Naive thymus-derived CD4-positive, alpha-beta T cell (primary cell): ENCODE measurements at regions not wholly inside any gene's neighbourhood (a gene's known extent, or its start where the extent isn't known, plus 50 kb on each side); places are given as distances from the start of the nearest gene placed in this dataset.
"Not testable (repeated sequence)": the region's sequence is repeated elsewhere in the genome, so short reads cannot be mapped to it uniquely, and the experiment has no call there.

Experiments used
- ATAC-seq: fragments of 150-1000 bp; cut with Tn5 transposase; 2 replicates; pipeline ENCODE4 v1.10.0; 2021; ENCODE audit warnings: mild to moderate bottlenecking, moderate library complexity
- CTCF ChIA-PET: fragments of 350-600 bp; sonication (Branson Sonifier 250); formaldehyde crosslinking; loops from one replicate; lab custom pipeline; 2021; ENCODE audit warnings: antibody characterized with exemption; lab: Charles Lee
- POLR2A ChIA-PET: fragments of 350-600 bp; sonication (Branson Sonifier 250); formaldehyde crosslinking; loops from one replicate; lab custom pipeline; 2021; ENCODE audit warnings: antibody characterized with exemption, inconsistent platforms; lab: Charles Lee
- DNase-seq, 9 donors: peaks; one replicate each; pipeline versions ENCODE4 v3.0.0 to v3.0.0-alpha.2; 2020 to 2022; ENCODE audit warnings: mixed read lengths in 1 of 9
- H3K27ac ChIP-seq: one replicate; pipeline ENCODE4 v1.7.0; 2013; ENCODE audit warnings: mild to moderate bottlenecking, low read depth, low read length, moderate library complexity
- H3K27me3 ChIP-seq, 2 donors: one replicate each; pipeline ENCODE4 v1.7.0; 2013; ENCODE audit warnings: low read length in 2 of 2, mild to moderate bottlenecking in 2 of 2, moderate library complexity in 2 of 2; ENCODE audit not compliant: control insufficient read depth in 2 of 2, insufficient read depth in 2 of 2
- H3K36me3 ChIP-seq, 3 experiments: 1 replicate in 2 of 3; 2 replicates in 1 of 3; pipeline ENCODE4 v1.7.0; 2013; ENCODE audit warnings: low read length in 3 of 3, mild to moderate bottlenecking in 3 of 3, moderate library complexity in 1 of 3; ENCODE audit not compliant: insufficient read depth in 3 of 3, control insufficient read depth in 2 of 3
- H3K4me1 ChIP-seq, 2 donors: one replicate each; pipeline ENCODE4 v1.7.0; 2013; ENCODE audit warnings: low read length in 2 of 2, mild to moderate bottlenecking in 2 of 2, moderate library complexity in 1 of 2; ENCODE audit not compliant: control insufficient read depth in 2 of 2, insufficient read depth in 2 of 2
- H3K4me3 ChIP-seq: 2 replicates; pipeline ENCODE4 v1.7.0; 2013; ENCODE audit warnings: mild to moderate bottlenecking, low read length
- H3K9me3 ChIP-seq, 3 experiments: 1 replicate in 2 of 3; 2 replicates in 1 of 3; pipeline ENCODE4 v1.7.0; 2013; ENCODE audit warnings: low read length in 3 of 3; ENCODE audit not compliant: control insufficient read depth in 2 of 3
- H3K27ac Mint-ChIP-seq, 9 donors: one replicate each; pipeline ENCODE4 v1.8.0; 2020 to 2022; ENCODE audit warnings: mixed read lengths in 9 of 9, mild to moderate bottlenecking in 8 of 9, moderate library complexity in 5 of 9, inconsistent platforms in 2 of 9
- H3K27me3 Mint-ChIP-seq, 5 donors: one replicate each; pipeline ENCODE4 v1.8.0; 2021 to 2022; ENCODE audit warnings: mixed read lengths in 5 of 5, mild to moderate bottlenecking in 1 of 5
- H3K36me3 Mint-ChIP-seq, 5 donors: one replicate each; pipeline ENCODE4 v1.8.0; 2020 to 2022; ENCODE audit warnings: mixed read lengths in 5 of 5, mild to moderate bottlenecking in 3 of 5, inconsistent platforms in 1 of 5
- H3K4me1 Mint-ChIP-seq, 7 donors: one replicate each; pipeline ENCODE4 v1.8.0; 2020 to 2022; ENCODE audit warnings: mixed read lengths in 7 of 7, mild to moderate bottlenecking in 3 of 7, inconsistent platforms in 1 of 7
- H3K4me3 Mint-ChIP-seq, 10 donors: one replicate each; pipeline ENCODE4 v1.8.0; 2020 to 2022; ENCODE audit warnings: mild to moderate bottlenecking in 10 of 10, mixed read lengths in 10 of 10, moderate library complexity in 6 of 10, inconsistent platforms in 2 of 10
- H3K9me3 Mint-ChIP-seq, 11 donors: one replicate each; pipeline ENCODE4 v1.8.0; 2020 to 2022; ENCODE audit warnings: mixed read lengths in 11 of 11, mild to moderate bottlenecking in 4 of 11, inconsistent platforms in 1 of 11, moderate library complexity in 1 of 11
- intact Hi-C, 2 donors: fragments of 100-400 bp; cut with micrococcal nuclease; formaldehyde crosslinking; loops; one replicate each; pipeline ENCODE4 v1.15.1; 2023

DNA sequence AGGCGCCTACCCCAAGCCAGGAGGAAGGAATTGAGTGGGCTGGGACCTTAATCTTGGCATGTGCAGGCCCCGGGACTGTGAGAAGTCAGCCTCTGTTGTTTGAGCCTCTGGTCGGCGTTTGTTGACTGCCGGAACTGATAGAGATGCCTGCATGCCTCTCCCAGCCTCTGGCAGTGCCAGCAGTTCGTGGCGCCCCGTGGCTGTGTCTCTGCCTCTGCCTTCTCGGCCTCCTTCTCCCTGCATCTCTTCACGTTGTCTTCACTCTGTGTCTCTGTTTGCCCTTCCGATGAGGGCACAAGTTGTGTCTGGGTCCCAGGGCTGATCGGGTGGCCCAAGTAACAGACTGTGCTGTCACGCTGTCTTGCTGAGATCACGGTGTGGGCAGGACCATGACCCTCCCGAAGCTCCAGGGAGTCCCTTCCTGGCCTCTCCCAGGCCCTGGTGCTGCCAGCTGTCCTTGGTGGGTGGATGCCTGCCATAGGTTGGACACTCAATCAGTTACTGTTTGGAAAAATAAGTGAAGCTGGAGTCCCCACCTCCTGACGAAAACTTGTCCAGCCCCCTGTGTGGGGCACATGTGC, 133.5 kb upstream of the LPCAT1 start:
- peaks cover 18 to 40% (median 28%) of the 10 kb centered on the region in 5 donors for H3K27me3 Mint-ChIP-seq
- no peak overlapping the region for H3K27ac Mint-ChIP-seq
- H3K9me3 ChIP-seq, result no peaks in the 10 kb centered on the region
- DNase-seq (peak in 1 of 9 donors; percentile 8), ATAC-seq (no peak)
- no peak overlapping the region for H3K27ac ChIP-seq
- peaks cover 0 to 7% of the 10 kb centered on the region in 2 donors for H3K4me1 ChIP-seq
- ChIA-PET CTCF (interaction anchor here (1.4 kb wide), 1 partner anchor 14 kb away, joined by 4 read pairs; no protein-coding TSS in a partner anchor), POLR2A (no interaction called here)
- intact Hi-C loops, result no loop called here
- no peaks in the 10 kb centered on the region for H3K9me3 Mint-ChIP-seq
- no peaks in the 10 kb centered on the region for H3K36me3 ChIP-seq
- no peaks in the 10 kb centered on the region for H3K36me3 Mint-ChIP-seq
- peaks cover 0 to 5% of the 10 kb centered on the region in 2 donors for H3K27me3 ChIP-seq
- peaks cover 0 to 8% (median 4%) of the 10 kb centered on the region in 7 donors for H3K4me1 Mint-ChIP-seq
- H3K4me3 Mint-ChIP-seq, result no peak overlapping the region
- H3K4me3 ChIP-seq, result no peak overlapping the region

DNA sequence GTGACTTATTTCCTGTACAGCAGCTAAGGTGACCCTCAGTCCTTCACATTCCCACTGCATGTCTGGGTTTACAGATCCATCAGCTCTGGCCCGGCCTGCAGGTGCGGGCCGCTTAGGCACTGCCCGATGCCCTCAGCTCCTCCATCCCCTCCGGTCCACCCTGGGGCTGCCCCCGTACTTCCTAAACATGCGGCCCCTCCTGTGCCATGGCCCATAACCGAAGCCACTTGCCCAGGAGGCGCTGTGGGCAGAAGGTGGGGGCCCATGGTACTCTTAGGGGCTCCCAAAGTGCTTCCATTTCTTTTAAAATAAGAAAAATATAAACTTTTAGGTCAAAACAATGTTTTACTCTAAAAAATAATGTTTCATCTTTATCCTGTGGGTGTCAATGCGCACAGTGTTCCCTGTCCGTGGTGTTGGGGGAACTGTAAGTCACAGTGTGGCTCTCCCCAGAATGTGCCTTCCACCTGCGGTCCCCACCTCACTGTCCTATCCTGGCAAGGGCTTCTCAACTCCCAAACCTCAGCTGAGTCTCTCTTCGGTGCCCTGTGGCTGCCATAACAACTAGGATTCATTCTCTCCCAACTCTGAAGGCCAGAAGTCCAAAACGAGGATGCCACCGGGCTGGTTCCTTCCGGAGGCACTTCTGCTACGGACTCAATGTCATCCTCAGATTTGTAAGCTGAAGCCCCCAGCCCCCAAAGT, 132.7 kb upstream of the LPCAT1 start:
- ChIA-PET CTCF (interaction anchor here (0.6 to 1.4 kb wide), 2 partner anchors 14 to 737 kb away, joined by 3 to 4 read pairs; no protein-coding TSS in a partner anchor), POLR2A (no interaction called here)
- Mint-ChIP-seq H3K27ac (no peak overlapping the region), H3K27me3 (peaks cover 21 to 43% (median 27%) of the 10 kb centered on the region in 5 donors), H3K36me3 (no peaks in the 10 kb centered on the region), H3K9me3 (no peaks in the 10 kb centered on the region), H3K4me1 (peaks cover 0 to 8% (median 4%) of the 10 kb centered on the region in 7 donors), H3K4me3 (no peak overlapping the region)
- DNase-seq (peak in 1 of 9 donors; percentile 18), ATAC-seq (no peak)
- peaks cover 0 to 5% of the 10 kb centered on the region in 2 donors for H3K27me3 ChIP-seq
- intact Hi-C loops, result no loop called here
- H3K27ac ChIP-seq, result no peak overlapping the region
- peaks cover 0 to 7% of the 10 kb centered on the region in 2 donors for H3K4me1 ChIP-seq
- no peak overlapping the region for H3K4me3 ChIP-seq
- no peaks in the 10 kb centered on the region for H3K36me3 ChIP-seq
- H3K9me3 ChIP-seq, result no peaks in the 10 kb centered on the region

DNA sequence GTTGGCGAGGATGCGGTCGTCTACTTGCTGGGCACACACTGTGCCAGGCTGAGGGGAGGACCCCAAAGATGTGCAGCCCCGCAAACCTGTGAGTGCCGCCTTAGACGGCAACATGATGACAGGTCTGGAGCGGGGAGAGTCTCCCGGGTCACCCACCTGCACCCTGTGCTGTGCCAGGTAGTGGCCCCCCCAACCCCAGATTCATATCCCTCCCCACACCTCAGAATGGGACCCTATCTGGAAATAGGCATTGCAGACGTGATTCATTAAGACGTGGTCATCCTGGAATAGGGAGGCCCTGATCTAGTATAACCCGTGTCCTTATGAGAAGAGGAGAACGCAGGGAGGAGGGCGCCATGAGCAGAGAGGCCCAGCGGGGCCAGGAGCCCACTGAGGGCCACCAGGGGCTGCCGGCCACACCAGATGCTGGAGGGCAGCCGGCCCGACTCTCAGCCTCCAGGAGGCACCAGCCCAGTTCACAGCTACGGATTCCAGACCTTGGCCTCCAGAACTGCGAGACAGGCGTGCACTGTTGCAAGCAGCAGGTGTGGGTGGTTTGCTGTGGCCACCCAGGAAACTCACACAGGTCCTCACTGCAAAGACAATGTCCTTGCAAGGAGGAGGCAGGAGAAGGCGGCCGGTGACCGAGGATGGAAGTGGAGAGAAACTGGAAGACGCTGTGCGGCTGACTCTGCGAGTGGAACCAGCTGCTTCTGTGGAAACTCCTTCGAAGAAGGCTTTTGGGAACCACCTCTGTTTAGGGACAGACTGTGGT, 131.9 kb upstream of the LPCAT1 start:
- peaks cover 0 to 5% of the 10 kb centered on the region in 2 donors for H3K27me3 ChIP-seq
- ChIA-PET POLR2A (no interaction called here), CTCF (interaction anchor here (0.6 to 1.8 kb wide), 3 partner anchors 483 to 759 kb away, joined by 3 to 4 read pairs (median 3); no protein-coding TSS in a partner anchor)
- Mint-ChIP-seq H3K36me3 (no peaks in the 10 kb centered on the region), H3K27me3 (peaks cover 22 to 44% (median 28%) of the 10 kb centered on the region in 5 donors), H3K9me3 (no peaks in the 10 kb centered on the region), H3K4me1 (peaks cover 0 to 8% (median 4%) of the 10 kb centered on the region in 7 donors), H3K27ac (no peak overlapping the region), H3K4me3 (no peak overlapping the region)
- DNase-seq (peak in 1 of 9 donors; percentile 16), ATAC-seq (no peak)
- H3K9me3 ChIP-seq, result no peaks in the 10 kb centered on the region
- no peak overlapping the region for H3K27ac ChIP-seq
- no peaks in the 10 kb centered on the region for H3K36me3 ChIP-seq
- H3K4me3 ChIP-seq, result no peak overlapping the region
- H3K4me1 ChIP-seq, result peaks cover 0 to 7% of the 10 kb centered on the region in 2 donors
- intact Hi-C loops, result no loop called here

DNA sequence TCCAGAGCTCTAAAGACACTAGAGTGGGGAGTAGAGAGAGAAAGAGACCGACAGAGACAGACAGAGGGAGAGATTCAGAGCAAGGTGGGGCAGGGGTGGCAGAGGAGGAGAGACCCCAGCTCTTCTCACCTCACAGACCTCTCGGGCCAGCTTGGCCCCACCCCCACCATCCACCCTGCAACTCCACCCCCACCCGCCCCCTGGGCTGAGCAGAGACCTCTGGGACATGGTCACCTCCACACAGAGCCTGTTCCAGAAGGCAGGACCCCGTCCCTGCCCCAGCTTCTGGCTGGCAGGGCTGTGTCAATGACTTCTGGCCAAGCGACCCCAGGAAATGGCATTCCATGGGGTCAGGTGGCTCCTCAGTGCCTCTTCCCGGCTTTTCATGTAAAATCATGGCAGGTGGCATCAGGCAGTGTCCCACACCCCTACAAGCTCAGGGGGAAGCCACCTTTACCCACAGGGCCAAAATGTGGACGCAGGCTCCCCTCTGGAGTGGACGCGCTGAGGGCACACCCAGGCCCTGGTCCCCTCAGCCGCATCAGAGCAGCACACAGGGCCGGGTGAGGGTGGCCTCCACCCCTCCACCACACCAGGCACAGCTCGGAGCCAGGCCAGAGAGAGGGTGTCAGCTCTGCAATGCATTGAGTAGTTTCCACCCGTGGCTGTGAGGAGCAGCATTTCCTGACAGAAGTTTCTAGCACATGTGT, 131.2 kb upstream of the LPCAT1 start:
- DNase-seq, result peak in 1 of 9 donors; percentile 16
- peak overlapping the region in 2 of 10 donors; percentile 25 to 73 for H3K4me3 Mint-ChIP-seq

DNA sequence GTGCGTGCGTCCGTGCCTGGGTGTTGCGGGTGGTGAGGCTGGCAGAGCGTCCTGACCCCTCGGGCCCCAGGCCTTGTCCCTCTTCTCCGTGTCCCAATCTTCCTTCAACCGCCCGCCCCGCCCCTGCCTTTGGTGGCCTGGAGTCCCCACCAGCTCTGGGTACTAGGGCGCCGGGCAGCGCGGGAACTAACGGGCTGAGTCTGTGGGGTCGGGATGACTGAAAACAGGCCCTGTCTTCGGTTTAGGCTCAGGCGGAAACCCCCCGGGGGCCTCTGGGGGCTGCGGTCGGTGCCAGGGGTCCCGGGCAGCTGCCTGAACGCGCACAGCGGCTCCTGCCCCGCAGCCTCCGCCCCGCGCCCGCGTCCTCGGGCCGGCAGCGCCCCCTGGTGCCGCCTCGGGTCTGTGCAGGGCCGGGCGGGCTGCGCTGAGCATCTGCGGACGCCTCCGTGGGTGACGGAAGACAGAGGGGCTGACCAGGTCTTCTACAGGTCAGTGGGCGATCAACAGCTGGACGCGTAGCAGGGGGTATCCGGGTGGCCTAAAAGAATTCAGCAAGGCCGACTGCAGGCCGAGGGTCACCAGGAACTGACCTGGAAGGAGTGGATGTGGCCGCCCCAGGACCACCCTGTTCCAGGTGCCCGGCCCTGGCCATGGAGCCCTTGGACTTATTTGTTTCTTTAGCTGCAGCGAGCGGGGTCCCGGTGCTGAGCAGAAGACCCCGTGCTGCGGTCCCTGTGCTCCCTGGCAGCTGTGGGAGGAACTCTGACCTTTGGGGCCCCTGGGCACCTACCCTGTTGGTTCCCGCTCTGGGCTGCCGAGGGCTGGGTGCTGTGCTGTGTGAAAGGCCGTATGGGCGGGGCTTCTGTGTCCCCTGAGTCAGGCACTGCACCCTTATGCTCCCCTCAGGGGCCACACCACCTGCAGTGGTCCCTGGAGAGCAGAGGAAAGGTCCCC, 130.2 kb upstream of the LPCAT1 start:
- ChIA-PET CTCF (interaction anchor here (1.0 to 1.8 kb wide), 5 partner anchors 9 to 482 kb away, joined by 3 to 9 read pairs (median 3); no protein-coding TSS in a partner anchor), POLR2A (interaction anchor here (0.7 kb wide), 1 partner anchor 20 kb away, joined by 3 read pairs; no protein-coding TSS in a partner anchor)
- H3K9me3 Mint-ChIP-seq, H3K4me1 Mint-ChIP-seq, H3K27me3 ChIP-seq, H3K36me3 Mint-ChIP-seq, H3K36me3 ChIP-seq, H3K4me1 ChIP-seq, H3K27ac ChIP-seq, H3K4me3 ChIP-seq, H3K9me3 ChIP-seq, H3K27ac Mint-ChIP-seq: not testable (repeated sequence)
- DNase-seq (peak in 6 of 9 donors; percentile 49 to 66 (median 56)), ATAC-seq (peak; percentile 94)
- intact Hi-C loops, result loop anchor here in 1 of 2 donors (2.0 kb wide), 1 partner anchor 485 kb away; no protein-coding TSS in a partner anchor
- Mint-ChIP-seq H3K4me3 (peak overlapping the region in 8 of 10 donors; percentile 29 to 81 (median 68)), H3K27me3 (peaks cover 31 to 44% (median 38%) of the 10 kb centered on the region in 5 donors)

More for the DNA sequence above, 131.2 kb upstream of the LPCAT1 start:
- ChIA-PET POLR2A (no interaction called here), CTCF (interaction anchor here (0.6 to 1.8 kb wide), 3 partner anchors 11 to 759 kb away, joined by 3 to 6 read pairs (median 4); no protein-coding TSS in a partner anchor)
- Histone ChIP-seq H3K9me3 (no peaks in the 10 kb centered on the region), H3K4me3 (no peak overlapping the region), H3K36me3 (no peaks in the 10 kb centered on the region), H3K27ac (no peak overlapping the region), H3K4me1 (peaks cover 0 to 7% of the 10 kb centered on the region in 2 donors), H3K27me3 (peaks cover 0 to 5% of the 10 kb centered on the region in 2 donors)
- Mint-ChIP-seq H3K27ac (no peak overlapping the region), H3K27me3 (peaks cover 25 to 44% (median 30%) of the 10 kb centered on the region in 5 donors), H3K36me3 (no peaks in the 10 kb centered on the region), H3K9me3 (no peaks in the 10 kb centered on the region), H3K4me1 (peaks cover 0 to 8% (median 4%) of the 10 kb centered on the region in 7 donors)
- no peak for ATAC-seq
- intact Hi-C loops, result no loop called here
